GM18507 (cell line): ENCODE measurements at regions not wholly inside any gene's neighbourhood (a gene's known extent, or its start where the extent isn't known, plus 50 kb on each side); places are given as distances from the start of the nearest gene placed in this dataset.
"Not testable (repeated sequence)": the region's sequence is repeated elsewhere in the genome, so short reads cannot be mapped to it uniquely, and the experiment has no call there.

Experiments
- DNase-seq: peaks from one replicate; pipeline ENCODE4 v3.0.0; 2011; ENCODE audit warnings: low read depth; ENCODE audit not compliant: insufficient read length; ENCODE audit errors: extremely low spot score
- FAIRE-seq: peaks from 2 replicates; lab custom pipeline; 2011; peaks lifted over from hg19 to GRCh38; lab: Jason Lieb, UNC

- FAIRE-seq (no peak), DNase-seq (no peak)
These were observed 360.8 kb downstream of the MATN1 start for GRCh38 chr1:30362603-30362990.

- DNase-seq, FAIRE-seq: not testable (repeated sequence)
These were observed 361.3 kb downstream of the MATN1 start for GRCh38 chr1:30361890-30362602.

- FAIRE-seq, result no peak
These were observed 362.6 kb downstream of the MATN1 start for GRCh38 chr1:30360753-30361152.

GRCh38 chr1:30360281-30360680, 363.1 kb downstream of the MATN1 start:
- FAIRE-seq, result no peak
- no peak for DNase-seq

More at GRCh38 chr1:30360753-30361152, 362.6 kb downstream of the MATN1 start:
- no peak for DNase-seq

- DNase-seq, result no peak
These were observed 363.7 kb downstream of the MATN1 start for GRCh38 chr1:30359539-30360220.

GRCh38 chr1:30358500-30358899, 364.9 kb downstream of the MATN1 start:
- FAIRE-seq (no peak), DNase-seq (no peak)

More at GRCh38 chr1:30359539-30360220, 363.7 kb downstream of the MATN1 start:
- FAIRE-seq, result no peak

- FAIRE-seq (no peak), DNase-seq (no peak)
These were observed 366.5 kb downstream of the MATN1 start for GRCh38 chr1:30356839-30357238.

- no peak for DNase-seq
- FAIRE-seq, result no peak
These were observed 369.0 kb downstream of the MATN1 start for GRCh38 chr1:30354410-30354809.

- DNase-seq (no peak), FAIRE-seq (no peak)
These were observed 369.7 kb downstream of the MATN1 start for GRCh38 chr1:30353637-30354036.

- DNase-seq, result no peak
- FAIRE-seq, result no peak
These were observed 375.2 kb downstream of the MATN1 start for GRCh38 chr1:30348147-30348546.

- FAIRE-seq (no peak), DNase-seq (no peak)
These were observed 377.8 kb downstream of the MATN1 start for GRCh38 chr1:30345491-30346130.

- DNase-seq (no peak), FAIRE-seq (no peak)
These were observed 379.8 kb downstream of the MATN1 start for GRCh38 chr1:30343562-30343961.

- no peak for DNase-seq
- no peak for FAIRE-seq
These were observed 380.7 kb downstream of the MATN1 start for GRCh38 chr1:30342535-30343141.

- no peak for DNase-seq
These were observed 382.5 kb downstream of the MATN1 start for GRCh38 chr1:30340934-30341333.

GRCh38 chr1:30339866-30340265, 383.5 kb downstream of the MATN1 start:
- no peak for DNase-seq
- no peak for FAIRE-seq

More at GRCh38 chr1:30340934-30341333, 382.5 kb downstream of the MATN1 start:
- no peak for FAIRE-seq

- FAIRE-seq, result no peak
These were observed 384.6 kb downstream of the MATN1 start for GRCh38 chr1:30338765-30339164.

GRCh38 chr1:30337324-30337620, 386.1 kb downstream of the MATN1 start:
- no peak for FAIRE-seq

More at GRCh38 chr1:30338765-30339164, 384.6 kb downstream of the MATN1 start:
- DNase-seq, result no peak

GRCh38 chr1:30336550-30337323, 386.6 kb downstream of the MATN1 start:
- DNase-seq, result no peak

More at GRCh38 chr1:30337324-30337620, 386.1 kb downstream of the MATN1 start:
- DNase-seq, result no peak

GRCh38 chr1:30335997-30336390, 387.4 kb downstream of the MATN1 start:
- no peak for FAIRE-seq
- no peak for DNase-seq

More at GRCh38 chr1:30336550-30337323, 386.6 kb downstream of the MATN1 start:
- no peak for FAIRE-seq
